Ishikawa (cell line): ENCODE measurements at regions not wholly inside any gene's neighbourhood (a gene's known extent, or its start where the extent isn't known, plus 50 kb on each side); places are given as distances from the start of the nearest gene placed in this dataset.

Source experiments
- CEBPB ChIP-seq: IDR thresholded peaks from 2 replicates; pipeline ENCODE4 v1.6.1; 2012
- CREB1 ChIP-seq: IDR thresholded peaks from 2 replicates; pipeline ENCODE4 v1.6.1; 2012; ENCODE audit warnings: low read depth
- EGR1 ChIP-seq: IDR thresholded peaks from 2 replicates; pipeline ENCODE4 v1.6.1; 2012
- EP300 ChIP-seq: IDR thresholded peaks from 2 replicates; pipeline ENCODE4 v1.6.1; 2012; ENCODE audit warnings: borderline replicate concordance
- FOXM1 ChIP-seq: IDR thresholded peaks from 2 replicates; pipeline ENCODE4 v1.6.1; 2012; ENCODE audit warnings: low read depth, borderline replicate concordance
- NFIC ChIP-seq: IDR thresholded peaks from 2 replicates; pipeline ENCODE4 v1.6.1; 2012
- RAD21 ChIP-seq: IDR thresholded peaks from 2 replicates; pipeline ENCODE4 v1.6.1; 2012; ENCODE audit warnings: low read depth
- TAF1 ChIP-seq: IDR thresholded peaks from 2 replicates; pipeline ENCODE4 v1.6.1; 2012; ENCODE audit warnings: low read depth, mild to moderate bottlenecking
- TCF12 ChIP-seq: IDR thresholded peaks from 2 replicates; pipeline ENCODE4 v1.6.1; 2012; ENCODE audit warnings: low read depth
- TEAD4 ChIP-seq: IDR thresholded peaks from 2 replicates; pipeline ENCODE4 v1.6.1; 2012
- YY1 ChIP-seq: IDR thresholded peaks from 2 replicates; pipeline ENCODE4 v1.6.1; 2012; ENCODE audit warnings: low read depth
- ZBTB7A ChIP-seq: IDR thresholded peaks from 2 replicates; pipeline ENCODE4 v1.6.1; 2012; ENCODE audit warnings: low read depth
- TF ChIP-seq, protein P1 (sequence below): IDR thresholded peaks from 2 replicates; pipeline ENCODE4 v1.6.1; 2012; ENCODE audit warnings: low read depth, mild to moderate bottlenecking
- TF ChIP-seq, protein P2 (sequence below): IDR thresholded peaks from 2 replicates; pipeline ENCODE4 v1.6.1; 2012
- TF ChIP-seq, protein P3 (sequence below): IDR thresholded peaks from 2 replicates; pipeline ENCODE4 v1.6.1; 2012

DNA sequence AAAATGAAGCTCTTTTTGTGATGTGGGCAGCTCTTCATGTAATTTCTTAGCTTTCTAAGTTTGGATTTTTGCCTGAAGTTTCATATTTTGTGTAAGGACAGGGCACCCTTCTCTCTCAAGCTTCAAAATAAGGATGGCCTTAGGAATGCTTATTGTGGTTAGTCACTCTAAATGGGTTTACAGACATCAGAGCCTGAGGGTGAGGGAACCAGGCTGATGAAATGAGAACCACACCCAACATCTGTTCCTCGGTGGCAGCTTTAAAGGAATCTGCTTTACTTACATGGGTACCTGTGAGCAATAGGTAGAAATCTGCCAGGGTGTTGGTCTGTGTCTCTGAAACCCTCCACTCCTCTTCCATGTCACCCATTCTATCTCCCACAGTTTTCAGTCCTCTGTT, 174.3 kb downstream of the EMX2 start:
- TF ChIP-seq ZBTB7A = no peak
- no peak for TF ChIP-seq TCF12
- no peak for TF ChIP-seq EP300
- no peak for TF ChIP-seq FOXM1
- TF ChIP-seq NFIC = no peak
- no peak for TF ChIP-seq CEBPB
- TF ChIP-seq TAF1 = no peak
- TF ChIP-seq, protein P1, sequence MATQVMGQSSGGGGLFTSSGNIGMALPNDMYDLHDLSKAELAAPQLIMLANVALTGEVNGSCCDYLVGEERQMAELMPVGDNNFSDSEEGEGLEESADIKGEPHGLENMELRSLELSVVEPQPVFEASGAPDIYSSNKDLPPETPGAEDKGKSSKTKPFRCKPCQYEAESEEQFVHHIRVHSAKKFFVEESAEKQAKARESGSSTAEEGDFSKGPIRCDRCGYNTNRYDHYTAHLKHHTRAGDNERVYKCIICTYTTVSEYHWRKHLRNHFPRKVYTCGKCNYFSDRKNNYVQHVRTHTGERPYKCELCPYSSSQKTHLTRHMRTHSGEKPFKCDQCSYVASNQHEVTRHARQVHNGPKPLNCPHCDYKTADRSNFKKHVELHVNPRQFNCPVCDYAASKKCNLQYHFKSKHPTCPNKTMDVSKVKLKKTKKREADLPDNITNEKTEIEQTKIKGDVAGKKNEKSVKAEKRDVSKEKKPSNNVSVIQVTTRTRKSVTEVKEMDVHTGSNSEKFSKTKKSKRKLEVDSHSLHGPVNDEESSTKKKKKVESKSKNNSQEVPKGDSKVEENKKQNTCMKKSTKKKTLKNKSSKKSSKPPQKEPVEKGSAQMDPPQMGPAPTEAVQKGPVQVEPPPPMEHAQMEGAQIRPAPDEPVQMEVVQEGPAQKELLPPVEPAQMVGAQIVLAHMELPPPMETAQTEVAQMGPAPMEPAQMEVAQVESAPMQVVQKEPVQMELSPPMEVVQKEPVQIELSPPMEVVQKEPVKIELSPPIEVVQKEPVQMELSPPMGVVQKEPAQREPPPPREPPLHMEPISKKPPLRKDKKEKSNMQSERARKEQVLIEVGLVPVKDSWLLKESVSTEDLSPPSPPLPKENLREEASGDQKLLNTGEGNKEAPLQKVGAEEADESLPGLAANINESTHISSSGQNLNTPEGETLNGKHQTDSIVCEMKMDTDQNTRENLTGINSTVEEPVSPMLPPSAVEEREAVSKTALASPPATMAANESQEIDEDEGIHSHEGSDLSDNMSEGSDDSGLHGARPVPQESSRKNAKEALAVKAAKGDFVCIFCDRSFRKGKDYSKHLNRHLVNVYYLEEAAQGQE = no peak
- TF ChIP-seq, protein P2, sequence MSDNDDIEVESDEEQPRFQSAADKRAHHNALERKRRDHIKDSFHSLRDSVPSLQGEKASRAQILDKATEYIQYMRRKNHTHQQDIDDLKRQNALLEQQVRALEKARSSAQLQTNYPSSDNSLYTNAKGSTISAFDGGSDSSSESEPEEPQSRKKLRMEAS = no peak

DNA sequence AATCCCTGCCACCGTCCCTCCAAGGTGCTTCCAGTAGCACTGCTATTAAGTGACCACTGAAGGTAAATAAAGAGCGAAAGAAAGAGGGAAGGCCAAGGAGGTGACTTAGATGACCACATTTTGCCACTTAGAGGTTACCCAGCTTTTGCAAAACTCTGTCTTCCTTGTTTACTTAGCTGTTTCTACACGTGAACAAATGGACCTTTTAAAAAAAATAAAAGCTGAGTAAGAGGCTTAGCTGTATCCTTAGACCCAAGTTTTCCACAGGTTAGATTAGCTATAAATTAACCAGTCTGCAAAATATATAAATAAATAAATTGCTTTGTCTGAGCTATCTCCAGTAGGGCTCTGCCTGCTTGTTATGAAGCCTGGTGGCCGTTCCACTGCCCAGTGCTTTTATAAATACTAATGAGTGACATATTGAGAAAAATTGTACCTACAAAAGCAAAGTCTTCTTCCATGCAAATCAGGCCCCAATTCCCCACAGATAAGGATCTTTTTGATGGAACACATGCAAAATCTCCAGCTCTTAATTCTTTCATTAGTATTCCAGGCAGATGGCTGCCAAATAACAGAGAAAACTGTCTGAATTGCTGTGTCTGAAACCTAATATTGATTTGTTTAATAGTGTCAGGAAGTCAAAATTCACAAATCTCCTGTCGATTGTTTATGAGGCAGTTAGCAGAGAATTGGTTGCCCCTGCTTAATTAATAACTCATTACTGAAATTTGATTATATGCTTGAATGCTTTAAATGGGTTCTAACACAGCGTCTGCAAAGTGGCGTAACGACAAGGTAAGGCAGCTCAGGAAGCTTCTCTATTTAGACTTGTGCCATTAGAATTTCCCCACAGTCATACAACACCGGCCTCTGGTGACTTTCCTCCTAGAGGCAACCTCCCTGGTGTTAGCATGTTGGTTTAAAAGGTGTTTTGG, 176.7 kb downstream of the EMX2 start:
- no peak for TF ChIP-seq TCF12
- TF ChIP-seq, protein P2 = no peak
- TF ChIP-seq NFIC = no peak
- no peak for TF ChIP-seq EP300
- TF ChIP-seq YY1 = no peak
- no peak for TF ChIP-seq RAD21
- no peak for TF ChIP-seq TEAD4
- TF ChIP-seq EGR1 = no peak
- TF ChIP-seq, protein P1 = no peak
- TF ChIP-seq, protein P3, sequence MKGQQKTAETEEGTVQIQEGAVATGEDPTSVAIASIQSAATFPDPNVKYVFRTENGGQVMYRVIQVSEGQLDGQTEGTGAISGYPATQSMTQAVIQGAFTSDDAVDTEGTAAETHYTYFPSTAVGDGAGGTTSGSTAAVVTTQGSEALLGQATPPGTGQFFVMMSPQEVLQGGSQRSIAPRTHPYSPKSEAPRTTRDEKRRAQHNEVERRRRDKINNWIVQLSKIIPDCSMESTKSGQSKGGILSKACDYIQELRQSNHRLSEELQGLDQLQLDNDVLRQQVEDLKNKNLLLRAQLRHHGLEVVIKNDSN = no peak
- no peak for TF ChIP-seq FOXM1
- TF ChIP-seq CEBPB = no peak
- TF ChIP-seq CREB1 = no peak

DNA sequence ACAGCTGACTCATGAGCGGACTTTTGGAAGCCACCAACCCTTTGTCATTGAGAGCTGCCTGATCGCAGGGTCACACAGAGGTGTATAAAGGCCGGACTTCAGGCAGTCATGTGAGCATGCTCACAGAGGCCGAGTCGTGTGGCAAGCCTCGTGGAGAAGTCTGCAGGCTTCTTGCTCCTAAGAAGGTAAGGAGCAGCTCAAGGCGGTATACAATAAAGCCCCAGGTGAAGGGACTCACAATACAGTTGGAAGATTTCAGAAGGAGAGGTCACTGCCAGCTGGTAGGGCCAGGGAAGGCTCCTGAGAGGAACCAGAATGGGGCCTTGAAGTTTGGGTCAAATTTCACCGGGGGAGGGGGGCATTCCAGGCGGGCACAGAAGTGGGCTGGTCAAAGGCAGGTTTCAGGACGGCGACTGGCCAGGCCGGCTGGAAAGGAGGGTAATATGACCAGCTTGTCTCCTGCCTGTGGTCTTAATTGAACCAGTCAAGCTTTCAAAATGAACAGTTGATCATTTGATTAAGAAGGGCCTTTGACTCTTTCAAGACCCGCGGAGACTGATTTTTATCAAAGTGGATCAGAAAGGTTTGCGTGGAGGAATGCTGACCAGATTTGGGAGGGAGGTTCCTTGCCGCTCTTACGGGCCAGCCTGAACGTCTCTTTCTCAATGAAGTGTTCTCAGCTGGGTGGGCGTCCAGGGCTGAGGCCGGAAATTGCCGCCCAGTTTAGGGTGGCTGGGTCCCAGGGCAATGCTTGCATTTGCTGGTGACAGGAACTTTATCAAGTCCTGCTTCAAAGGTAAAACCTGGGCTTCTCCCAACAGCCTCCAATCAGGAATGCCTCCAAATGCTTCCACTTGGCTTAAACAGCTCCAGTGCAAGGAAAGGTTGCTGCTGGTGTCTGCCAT, 178.6 kb downstream of the EMX2 start:
- TF ChIP-seq, protein P2 = peak; percentile 84
- TF ChIP-seq NFIC = no peak
- TF ChIP-seq EGR1 = 0 out of 2 replicates have a peak, but pooled peaks have one; percentile 8
- TF ChIP-seq, protein P3 = peak; percentile 44
- peak; percentile 91 for TF ChIP-seq EP300
- peak; percentile 90 for TF ChIP-seq TCF12
- peak; percentile 63; the same call in 1 of the 2 replicates for TF ChIP-seq TAF1
- TF ChIP-seq TEAD4 = peak; percentile 90
- TF ChIP-seq, protein P1 = no peak
- TF ChIP-seq CEBPB = no peak
- peak; percentile 72; the same call in 1 of the 2 replicates for TF ChIP-seq ZBTB7A
- peak; percentile 78 for TF ChIP-seq FOXM1
